AG04450 (cell line): ENCODE measurements at regions not wholly inside any gene's neighbourhood (a gene's known extent, or its start where the extent isn't known, plus 50 kb on each side); places are given as distances from the start of the nearest gene placed in this dataset.

Source experiments
- CTCF ChIA-PET: fragments of 300-600, 350-600 bp; formaldehyde crosslinking; extraction: SDS; loops from one replicate; lab custom pipeline; 2022; ENCODE audit warnings: antibody characterized with exemption, inconsistent platforms; lab: Charles Lee
- POLR2A ChIA-PET: fragments of 350-600 bp; formaldehyde crosslinking; extraction: SDS; loops from one replicate; lab custom pipeline; 2021; ENCODE audit warnings: antibody characterized with exemption, inconsistent platforms; lab: Yijun Ruan, JAX
- DNase-seq: peaks from one replicate; pipeline ENCODE4 v3.0.0-alpha.2; 2011; ENCODE audit warnings: low read depth, low spot score
- H3K27ac ChIP-seq: one replicate; pipeline ENCODE4 v1.5.1; 2012; ENCODE audit warnings: low read depth, low read length, control low read depth
- H3K27me3 ChIP-seq: one replicate; pipeline ENCODE4 v1.6.0; 2012; ENCODE audit warnings: low read length; ENCODE audit not compliant: control insufficient read depth, insufficient read depth
- H3K4me3 ChIP-seq: 2 replicates; pipeline ENCODE4 v1.5.1; 2011; ENCODE audit warnings: mild to moderate bottlenecking, low read depth, low read length, control low read depth
- H3K9me3 ChIP-seq: 2 replicates; pipeline ENCODE4 v1.5.1; 2012; ENCODE audit warnings: low read length; ENCODE audit not compliant: control insufficient read depth, insufficient read depth
- CTCF ChIP-seq: IDR thresholded peaks from 2 replicates; pipeline ENCODE4 v1.5.1; 2011; ENCODE audit warnings: low read depth, low read length, control low read depth, inconsistent platforms

GRCh38 chr3:95148107-95148506 is 1085.2 kb downstream of the NSUN3 start:
- H3K4me3 ChIP-seq = no peak overlapping the region
- CTCF ChIA-PET = no interaction called here
- H3K27me3 ChIP-seq = no peaks in the 10 kb centered on the region
- no peak overlapping the region for H3K27ac ChIP-seq
- H3K9me3 ChIP-seq = 0 out of 2 replicates have a peak, but pooled peaks cover 3% of the 10 kb centered on the region
- POLR2A ChIA-PET = no interaction called here
- TF ChIP-seq CTCF = no peak
- DNase-seq = no peak

GRCh38 chr3:95151590-95151989 is 1088.7 kb downstream of the NSUN3 start:
- H3K9me3 ChIP-seq = peaks cover 10% of the 10 kb centered on the region; the same call in 1 of the 2 replicates
- POLR2A ChIA-PET = no interaction called here
- H3K27me3 ChIP-seq = no peaks in the 10 kb centered on the region
- CTCF ChIA-PET = no interaction called here
- H3K4me3 ChIP-seq = no peak overlapping the region
- no peak for DNase-seq
- TF ChIP-seq CTCF = no peak
- no peak overlapping the region for H3K27ac ChIP-seq

GRCh38 chr3:95154766-95155165 is 1091.9 kb downstream of the NSUN3 start:
- DNase-seq = no peak
- no peak overlapping the region for H3K27ac ChIP-seq
- ChIA-PET CTCF (no interaction called here), POLR2A (no interaction called here)
- H3K9me3 ChIP-seq = peaks cover 10% of the 10 kb centered on the region; the same call in 1 of the 2 replicates
- no peak for TF ChIP-seq CTCF
- no peak overlapping the region for H3K4me3 ChIP-seq
- H3K27me3 ChIP-seq = no peaks in the 10 kb centered on the region

- CTCF ChIA-PET = no interaction called here
- POLR2A ChIA-PET = no interaction called here
- DNase-seq = no peak
These were observed 1099.9 kb downstream of the NSUN3 start for GRCh38 chr3:95162794-95163193.

GRCh38 chr3:95167748-95168147 is 1104.9 kb downstream of the NSUN3 start:
- no peaks in the 10 kb centered on the region for H3K27me3 ChIP-seq
- TF ChIP-seq CTCF = no peak
- no peak for DNase-seq
- POLR2A ChIA-PET = no interaction called here
- no peak overlapping the region for H3K27ac ChIP-seq
- no peaks in the 10 kb centered on the region for H3K9me3 ChIP-seq
- no peak overlapping the region for H3K4me3 ChIP-seq
- CTCF ChIA-PET = no interaction called here

More at GRCh38 chr3:95162794-95163193, 1099.9 kb downstream of the NSUN3 start:
- Histone ChIP-seq H3K4me3 (no peak overlapping the region), H3K27ac (no peak overlapping the region), H3K27me3 (no peaks in the 10 kb centered on the region), H3K9me3 (peaks cover 3% of the 10 kb centered on the region; the same call in 1 of the 2 replicates)
- TF ChIP-seq CTCF = no peak
